ENCODE measurements at regions not wholly inside any gene's neighbourhood (a gene's known extent, or its start where the extent isn't known, plus 50 kb on each side); places are given as distances from the start of the nearest gene placed in this dataset.

DNA sequence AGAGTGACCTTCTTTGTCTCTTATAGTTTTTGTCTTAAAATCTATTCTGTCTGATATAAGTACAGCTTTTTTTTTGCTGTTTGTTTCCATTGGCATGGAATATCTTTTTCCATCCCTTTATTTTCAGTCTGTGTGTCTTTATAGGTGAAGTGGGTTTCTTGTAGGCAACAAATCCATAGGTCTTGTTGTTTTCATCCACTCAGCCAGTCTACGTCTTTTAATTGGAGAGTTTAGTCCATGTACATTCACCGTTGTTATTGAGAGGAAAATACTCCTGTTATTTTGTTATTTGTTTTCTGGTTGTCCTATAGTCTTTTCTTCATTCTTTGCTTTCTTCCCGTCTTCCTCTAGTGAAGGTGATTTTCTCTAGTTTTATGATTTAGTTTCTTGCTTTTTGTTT is 115.9 kb downstream of the IFI44 start:
- no peak for DNase-seq
- no peak overlapping the region for H3K4me2 ChIP-seq (ENCODE audit: insufficient read depth, insufficient read length, low read length)
- no peak overlapping the region for H2BK12ac ChIP-seq (ENCODE audit: insufficient read length, low read depth, low read length)
- no peak overlapping the region for H2BK5ac ChIP-seq (ENCODE audit: insufficient read length, low read length)
- H3K79me1 ChIP-seq (ENCODE audit: insufficient read depth, low read depth, low read length, poor library complexity, severe bottlenecking), result no peaks in the 10 kb centered on the region
- H3T11ph ChIP-seq (ENCODE audit: low read length), result no peak overlapping the region
- no peaks in the 10 kb centered on the region for H4K20me1 ChIP-seq (ENCODE audit: control insufficient read depth, insufficient read depth, insufficient read length)
- H3K27ac ChIP-seq (ENCODE audit: insufficient read length, low read depth, low read length), result no peak overlapping the region
- Mint-ChIP-seq H3K36me3 (ENCODE audit: insufficient read depth in 1 of 3, low read depth in 3 of 3) (no peaks in the 10 kb centered on the region), H3K27ac (no peak overlapping the region), H3K4me1 (no peaks in the 10 kb centered on the region), H3K9me3 (no peaks in the 10 kb centered on the region; a peak in 1 of 5 replicates), H3K27me3 (ENCODE audit: low read depth) (no peaks in the 10 kb centered on the region), H3K4me3 (no peak overlapping the region)
- no peaks in the 10 kb centered on the region for H3K79me2 ChIP-seq (ENCODE audit: insufficient read depth, low read length)
- H3K14ac ChIP-seq (ENCODE audit: insufficient read depth, low read length), result no peak overlapping the region
- no peak overlapping the region for H3K9ac ChIP-seq (ENCODE audit: extremely low read depth, insufficient read length, low read length)
- H2AK5ac ChIP-seq (ENCODE audit: insufficient read length, low read length), result no peak overlapping the region
- H4K5ac ChIP-seq (ENCODE audit: insufficient read length, low read depth, low read length), result no peak overlapping the region
- H3K9me3 ChIP-seq (ENCODE audit: control insufficient read depth, low read depth, low read length), result no peaks in the 10 kb centered on the region
- H3K23ac ChIP-seq (ENCODE audit: insufficient read length, low read depth, low read length), result no peak overlapping the region
- no peak overlapping the region for H4K8ac ChIP-seq (replicated peaks; ENCODE audit: insufficient read length, low read depth, low read length)
- H2BK120ac ChIP-seq (ENCODE audit: low read depth, low read length, poor library complexity, severe bottlenecking), result no peak overlapping the region
- H3K4ac ChIP-seq (ENCODE audit: low read depth, low read length), result no peak overlapping the region
- WGBS (ENCODE audit: extremely low coverage, insufficient read length, low lambda C conversion rate), result no CpG with 5 or more reads among the region's 3 CpGs
- no peak overlapping the region for H3K18ac ChIP-seq (ENCODE audit: insufficient read length, low read depth, low read length)
- H2BK15ac ChIP-seq (ENCODE audit: low read depth, low read length), result no peak overlapping the region
- no peak overlapping the region for H4K91ac ChIP-seq (ENCODE audit: insufficient read length, low read depth, low read length)
- H3K27me3 ChIP-seq (ENCODE audit: insufficient read depth, low read length), result no peaks in the 10 kb centered on the region
- no peak overlapping the region for H2AFZ ChIP-seq (ENCODE audit: low read length)
- H2BK20ac ChIP-seq (ENCODE audit: low read depth, low read length, poor library complexity, severe bottlenecking), result no peak overlapping the region
- TF ChIP-seq, protein P1, sequence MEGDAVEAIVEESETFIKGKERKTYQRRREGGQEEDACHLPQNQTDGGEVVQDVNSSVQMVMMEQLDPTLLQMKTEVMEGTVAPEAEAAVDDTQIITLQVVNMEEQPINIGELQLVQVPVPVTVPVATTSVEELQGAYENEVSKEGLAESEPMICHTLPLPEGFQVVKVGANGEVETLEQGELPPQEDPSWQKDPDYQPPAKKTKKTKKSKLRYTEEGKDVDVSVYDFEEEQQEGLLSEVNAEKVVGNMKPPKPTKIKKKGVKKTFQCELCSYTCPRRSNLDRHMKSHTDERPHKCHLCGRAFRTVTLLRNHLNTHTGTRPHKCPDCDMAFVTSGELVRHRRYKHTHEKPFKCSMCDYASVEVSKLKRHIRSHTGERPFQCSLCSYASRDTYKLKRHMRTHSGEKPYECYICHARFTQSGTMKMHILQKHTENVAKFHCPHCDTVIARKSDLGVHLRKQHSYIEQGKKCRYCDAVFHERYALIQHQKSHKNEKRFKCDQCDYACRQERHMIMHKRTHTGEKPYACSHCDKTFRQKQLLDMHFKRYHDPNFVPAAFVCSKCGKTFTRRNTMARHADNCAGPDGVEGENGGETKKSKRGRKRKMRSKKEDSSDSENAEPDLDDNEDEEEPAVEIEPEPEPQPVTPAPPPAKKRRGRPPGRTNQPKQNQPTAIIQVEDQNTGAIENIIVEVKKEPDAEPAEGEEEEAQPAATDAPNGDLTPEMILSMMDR (conservative IDR thresholded peaks at IDR 0.05), result no peak
- H3K23me2 ChIP-seq (ENCODE audit: insufficient read length, low read depth, low read length, poor library complexity, severe bottlenecking), result no peaks in the 10 kb centered on the region
- H3K4me1 ChIP-seq (ENCODE audit: insufficient read depth, low read length), result no peaks in the 10 kb centered on the region
- no peak overlapping the region for H3K56ac ChIP-seq (ENCODE audit: insufficient read length, low read depth, low read length)

All from H9 (cell line).